ENCODE measurements at regions not wholly inside any gene's neighbourhood (a gene's known extent, or its start where the extent isn't known, plus 50 kb on each side); places are given as distances from the start of the nearest gene placed in this dataset.

DNA sequence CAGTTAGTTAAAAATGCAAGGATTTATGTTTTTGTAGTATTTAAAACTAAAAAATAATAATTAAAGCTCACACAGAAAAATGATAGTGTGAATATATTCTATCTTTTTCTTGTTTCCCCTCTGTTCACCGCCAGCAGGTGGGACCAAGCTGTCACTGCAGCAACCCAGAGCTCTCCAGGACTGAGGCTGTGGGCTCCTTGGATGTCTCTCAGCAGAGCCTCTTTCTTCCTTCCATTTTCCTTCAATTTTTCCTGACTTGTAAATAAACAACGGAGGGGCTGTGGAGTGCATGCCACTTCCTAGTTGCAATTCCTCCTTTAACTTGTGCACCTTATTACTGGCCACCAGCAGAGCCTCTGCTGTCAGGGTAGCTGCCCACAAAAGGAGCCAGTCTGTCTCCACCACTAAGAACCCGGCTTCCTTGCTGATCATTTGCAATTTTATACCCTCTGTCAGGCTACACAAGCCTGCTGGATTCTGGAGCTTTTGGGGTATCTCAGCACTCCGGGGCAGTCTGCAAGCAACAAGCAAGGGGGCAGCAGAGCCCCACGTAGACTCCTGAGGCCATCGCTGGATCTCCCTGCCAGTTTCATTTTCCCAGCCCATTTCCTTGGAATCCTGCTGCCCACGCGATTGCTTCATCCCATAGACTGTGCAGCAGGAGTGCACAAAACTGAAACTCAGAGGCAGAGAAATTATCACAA, 1467.4 kb downstream of the C4orf33 start:
- FAIRE-seq = no peak

GRCh38 chr4:130563889-130564418, 1468.0 kb downstream of the C4orf33 start:
- H3K79me2 ChIP-seq (ENCODE audit: control insufficient read depth, insufficient read depth, low read length) = no peaks in the 10 kb centered on the region
- H4K20me1 ChIP-seq (ENCODE audit: control insufficient read depth, extremely low read depth, insufficient read depth, low read length) = no peaks in the 10 kb centered on the region
- peak overlapping the region in 1 of 3 experiments; percentile 32 for H3K4me3 ChIP-seq (ENCODE audit: control insufficient read depth in 2 of 3, extremely low read depth in 1 of 3, insufficient read depth in 2 of 3, low read depth in 1 of 3, low read length in 3 of 3)
- H3K9me3 ChIP-seq (ENCODE audit: control insufficient read depth, low read depth, low read length) = no peaks in the 10 kb centered on the region
- H3K9ac ChIP-seq (ENCODE audit: control insufficient read depth, extremely low read depth, insufficient read depth, low read length) = peak overlapping the region; percentile 9
- TF ChIP-seq EZH2 (IDR thresholded peaks at IDR 0.05; ENCODE audit: low read length) = no peak
- TF ChIP-seq, protein P1, sequence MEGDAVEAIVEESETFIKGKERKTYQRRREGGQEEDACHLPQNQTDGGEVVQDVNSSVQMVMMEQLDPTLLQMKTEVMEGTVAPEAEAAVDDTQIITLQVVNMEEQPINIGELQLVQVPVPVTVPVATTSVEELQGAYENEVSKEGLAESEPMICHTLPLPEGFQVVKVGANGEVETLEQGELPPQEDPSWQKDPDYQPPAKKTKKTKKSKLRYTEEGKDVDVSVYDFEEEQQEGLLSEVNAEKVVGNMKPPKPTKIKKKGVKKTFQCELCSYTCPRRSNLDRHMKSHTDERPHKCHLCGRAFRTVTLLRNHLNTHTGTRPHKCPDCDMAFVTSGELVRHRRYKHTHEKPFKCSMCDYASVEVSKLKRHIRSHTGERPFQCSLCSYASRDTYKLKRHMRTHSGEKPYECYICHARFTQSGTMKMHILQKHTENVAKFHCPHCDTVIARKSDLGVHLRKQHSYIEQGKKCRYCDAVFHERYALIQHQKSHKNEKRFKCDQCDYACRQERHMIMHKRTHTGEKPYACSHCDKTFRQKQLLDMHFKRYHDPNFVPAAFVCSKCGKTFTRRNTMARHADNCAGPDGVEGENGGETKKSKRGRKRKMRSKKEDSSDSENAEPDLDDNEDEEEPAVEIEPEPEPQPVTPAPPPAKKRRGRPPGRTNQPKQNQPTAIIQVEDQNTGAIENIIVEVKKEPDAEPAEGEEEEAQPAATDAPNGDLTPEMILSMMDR (optimal IDR thresholded peaks at IDR 0.05 in 1 of 3, IDR thresholded peaks at IDR 0.05 in 1 of 3, conservative IDR thresholded peaks at IDR 0.05 in 1 of 3; ENCODE audit: extremely low read depth in 1 of 3, insufficient read depth in 2 of 3, low read length in 3 of 3) = no peak
- H3K4me2 ChIP-seq (ENCODE audit: control insufficient read depth, extremely low read depth, insufficient read depth, low read depth, low read length) = peak overlapping the region; percentile 62
- dilution Hi-C loops (cut with MboI; ENCODE audit: extremely low pct_ligation_motif_present, low sequenced_read_pairs) = no loop called here
- no peaks in the 10 kb centered on the region for H3K27me3 ChIP-seq (ENCODE audit: control insufficient read depth, extremely low read depth, insufficient read depth, low read length)
- H2AFZ ChIP-seq (ENCODE audit: control insufficient read depth, low read length) = peak overlapping the region; percentile 78
- FAIRE-seq (no peak), DNase-seq (ENCODE audit: low read depth, low spot score) (no peak)
- H3K4me1 ChIP-seq (ENCODE audit: control insufficient read depth, extremely low read depth, insufficient read depth, low read length) = no peaks in the 10 kb centered on the region
- no peaks in the 10 kb centered on the region for H3K9me1 ChIP-seq (ENCODE audit: control insufficient read depth, extremely low read depth, insufficient read depth, low read length)
- no peak overlapping the region for H3K27ac ChIP-seq (ENCODE audit: control insufficient read depth, insufficient read depth, low read length)
- H3K36me3 ChIP-seq (ENCODE audit: control insufficient read depth in 2 of 2, extremely low read depth in 1 of 2, insufficient read depth in 2 of 2, low read length in 2 of 2) = no peaks in the 10 kb centered on the region

More for the DNA sequence above, 1467.4 kb downstream of the C4orf33 start:
- H3K79me2 ChIP-seq (ENCODE audit: control insufficient read depth, insufficient read depth, low read length) = no peaks in the 10 kb centered on the region
- H3K9me3 ChIP-seq (ENCODE audit: control insufficient read depth, low read depth, low read length) = no peaks in the 10 kb centered on the region
- H3K4me3 ChIP-seq (ENCODE audit: control insufficient read depth in 2 of 3, extremely low read depth in 1 of 3, insufficient read depth in 2 of 3, low read depth in 1 of 3, low read length in 3 of 3) = peak overlapping the region in 1 of 3 experiments; percentile 32
- H3K4me2 ChIP-seq (ENCODE audit: control insufficient read depth, extremely low read depth, insufficient read depth, low read depth, low read length) = peak overlapping the region; percentile 62
- no peaks in the 10 kb centered on the region for H4K20me1 ChIP-seq (ENCODE audit: control insufficient read depth, extremely low read depth, insufficient read depth, low read length)
- H3K9ac ChIP-seq (ENCODE audit: control insufficient read depth, extremely low read depth, insufficient read depth, low read length) = peak overlapping the region; percentile 9
- TF ChIP-seq, protein P1 (optimal IDR thresholded peaks at IDR 0.05 in 1 of 3, IDR thresholded peaks at IDR 0.05 in 1 of 3, conservative IDR thresholded peaks at IDR 0.05 in 1 of 3; ENCODE audit: extremely low read depth in 1 of 3, insufficient read depth in 2 of 3, low read length in 3 of 3) = peak in 2 of 3 experiments; percentile 44 to 45
- TF ChIP-seq EZH2 (IDR thresholded peaks at IDR 0.05; ENCODE audit: low read length) = no peak
- no peaks in the 10 kb centered on the region for H3K36me3 ChIP-seq (ENCODE audit: control insufficient read depth in 2 of 2, extremely low read depth in 1 of 2, insufficient read depth in 2 of 2, low read length in 2 of 2)
- H3K4me1 ChIP-seq (ENCODE audit: control insufficient read depth, extremely low read depth, insufficient read depth, low read length) = no peaks in the 10 kb centered on the region
- DNase-seq (ENCODE audit: low read depth, low spot score) = no peak
- H3K27ac ChIP-seq (ENCODE audit: control insufficient read depth, insufficient read depth, low read length) = no peak overlapping the region
- dilution Hi-C loops (cut with MboI; ENCODE audit: extremely low pct_ligation_motif_present, low sequenced_read_pairs) = no loop called here
- H3K9me1 ChIP-seq (ENCODE audit: control insufficient read depth, extremely low read depth, insufficient read depth, low read length) = no peaks in the 10 kb centered on the region
- peak overlapping the region; percentile 78 for H2AFZ ChIP-seq (ENCODE audit: control insufficient read depth, low read length)
- H3K27me3 ChIP-seq (ENCODE audit: control insufficient read depth, extremely low read depth, insufficient read depth, low read length) = no peaks in the 10 kb centered on the region
